ENCODE measurements at regions not wholly inside any gene's neighbourhood (a gene's known extent, or its start where the extent isn't known, plus 50 kb on each side); places are given as distances from the start of the nearest gene placed in this dataset.

DNA sequence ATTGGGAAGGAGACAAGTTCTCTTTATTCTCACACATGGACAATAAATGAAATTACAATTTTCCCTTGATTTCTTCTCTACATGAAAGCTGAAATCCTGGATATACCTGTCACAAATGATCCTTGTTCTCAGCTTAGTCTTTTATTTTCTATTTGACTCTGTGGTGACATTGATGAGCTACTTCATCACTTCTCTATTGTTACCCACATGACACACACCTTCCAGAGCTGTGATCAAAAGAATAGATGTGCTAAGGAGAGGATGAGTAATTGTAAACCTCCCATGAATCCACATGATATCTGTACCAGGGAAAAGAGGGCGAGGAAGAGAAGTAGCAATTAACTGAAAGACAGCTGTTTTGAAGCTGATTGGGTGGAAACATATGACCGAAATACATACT lies 102.0 kb downstream of the CAVIN4 start:
- Mint-ChIP-seq H3K36me3 (ENCODE audit: insufficient read depth) (no peaks in the 10 kb centered on the region), H3K27me3 (ENCODE audit: low read depth) (no peaks in the 10 kb centered on the region), H3K4me1 (ENCODE audit: low read depth) (no peaks in the 10 kb centered on the region), H3K4me3 (no peak overlapping the region), H3K9me3 (no peaks in the 10 kb centered on the region)
- no peak for DNase-seq
- no peak for ATAC-seq

DNA sequence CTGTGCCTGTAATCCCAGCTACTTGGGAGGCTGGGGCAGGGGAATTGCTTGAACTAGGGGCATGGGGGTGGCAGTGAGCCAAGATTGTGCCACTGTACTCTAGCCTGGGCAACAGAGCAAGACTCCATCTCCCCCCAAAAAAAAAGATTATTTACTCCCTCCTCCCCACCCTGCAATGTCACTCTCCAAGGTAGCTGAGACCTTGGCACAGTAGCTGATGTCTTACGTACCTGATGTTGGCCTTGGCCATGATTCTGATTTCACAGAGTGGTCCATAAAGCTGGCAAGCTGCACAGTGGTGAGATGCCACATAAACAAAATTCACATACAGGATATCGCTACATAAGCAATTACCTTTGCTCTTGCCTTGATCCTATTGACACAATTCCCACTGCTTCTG lies 108.5 kb downstream of the CAVIN4 start:
- Mint-ChIP-seq H3K4me1 (ENCODE audit: low read depth) (peaks cover 2% of the 10 kb centered on the region), H3K4me3 (no peak overlapping the region), H3K27me3 (ENCODE audit: low read depth) (peaks cover 13% of the 10 kb centered on the region), H3K36me3 (ENCODE audit: insufficient read depth) (no peaks in the 10 kb centered on the region), H3K9me3 (no peaks in the 10 kb centered on the region)
- no peak for ATAC-seq
- no peak for DNase-seq

GRCh38 chr9:100689635-100690034 lies 111.8 kb downstream of the CAVIN4 start:
- no peak for DNase-seq
- peak in 1 of 2 donors; percentile 34 for ATAC-seq
- peaks cover 2% of the 10 kb centered on the region for H3K4me1 Mint-ChIP-seq (ENCODE audit: low read depth)
- H3K36me3 Mint-ChIP-seq (ENCODE audit: insufficient read depth) = no peaks in the 10 kb centered on the region
- no peak overlapping the region for H3K4me3 Mint-ChIP-seq
- H3K9me3 Mint-ChIP-seq = no peaks in the 10 kb centered on the region
- H3K27me3 Mint-ChIP-seq (ENCODE audit: low read depth) = peaks cover 13% of the 10 kb centered on the region

DNA sequence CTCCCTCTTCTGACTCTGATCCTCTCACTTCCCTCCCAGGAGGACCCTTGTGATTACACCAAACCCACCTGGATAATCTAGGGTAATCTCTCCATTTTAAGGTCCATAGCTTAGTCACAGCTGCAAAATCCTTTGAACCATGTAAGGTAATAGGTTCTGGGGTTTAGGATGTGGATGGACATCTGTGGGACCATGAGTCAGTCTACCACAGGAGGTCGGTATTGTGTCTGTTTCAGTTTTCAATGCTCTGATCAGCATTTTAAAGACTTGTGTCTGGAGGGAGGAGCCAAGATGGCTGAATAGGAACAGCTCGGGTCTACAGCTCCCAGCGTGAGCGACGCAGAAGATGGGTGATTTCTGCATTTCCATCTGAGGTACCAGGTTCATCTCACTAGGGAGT lies 112.6 kb downstream of the CAVIN4 start:
- no peak for ATAC-seq

GRCh38 chr9:100697339-100697738 lies 119.5 kb downstream of the CAVIN4 start:
- no peak for DNase-seq
- Mint-ChIP-seq H3K27me3 (ENCODE audit: low read depth) (peaks cover 7% of the 10 kb centered on the region), H3K4me3 (no peak overlapping the region), H3K36me3 (ENCODE audit: insufficient read depth) (no peaks in the 10 kb centered on the region), H3K9me3 (no peaks in the 10 kb centered on the region), H3K4me1 (ENCODE audit: low read depth) (no peaks in the 10 kb centered on the region)
- no peak for ATAC-seq

More for the DNA sequence above, 112.6 kb downstream of the CAVIN4 start:
- H3K4me3 Mint-ChIP-seq = no peak overlapping the region
- no peak for DNase-seq
- H3K27me3 Mint-ChIP-seq (ENCODE audit: low read depth) = peaks cover 13% of the 10 kb centered on the region
- H3K9me3 Mint-ChIP-seq = no peaks in the 10 kb centered on the region
- peaks cover 2% of the 10 kb centered on the region for H3K4me1 Mint-ChIP-seq (ENCODE audit: low read depth)
- no peaks in the 10 kb centered on the region for H3K36me3 Mint-ChIP-seq (ENCODE audit: insufficient read depth)

- ATAC-seq (no peak), DNase-seq (no peak)
- H3K4me3 Mint-ChIP-seq = no peak overlapping the region
- H3K4me1 Mint-ChIP-seq (ENCODE audit: low read depth) = no peaks in the 10 kb centered on the region
- H3K36me3 Mint-ChIP-seq (ENCODE audit: insufficient read depth) = no peaks in the 10 kb centered on the region
- H3K27me3 Mint-ChIP-seq (ENCODE audit: low read depth) = peaks cover 7% of the 10 kb centered on the region
- no peaks in the 10 kb centered on the region for H3K9me3 Mint-ChIP-seq
These were observed 121.1 kb downstream of the CAVIN4 start for GRCh38 chr9:100698945-100699344.

DNA sequence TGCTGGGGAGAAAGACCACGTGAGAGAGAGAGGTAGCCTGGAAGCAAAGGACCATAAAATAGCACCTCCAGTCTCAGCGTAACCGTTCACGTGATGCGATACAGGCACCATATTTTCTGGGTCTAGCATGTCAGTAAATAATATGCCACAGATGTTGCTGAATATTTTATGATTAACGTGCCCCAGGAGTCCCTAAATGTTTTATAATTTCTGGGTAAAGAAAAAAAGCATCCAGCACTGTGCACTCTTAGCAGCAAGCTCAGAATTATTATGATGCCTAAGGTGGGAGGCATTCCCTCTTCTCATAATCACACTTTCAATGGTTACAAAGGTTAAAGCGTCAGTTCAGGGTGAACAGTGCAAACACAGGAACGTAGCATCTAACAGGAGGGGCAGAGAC lies 121.8 kb downstream of the CAVIN4 start:
- H3K4me1 Mint-ChIP-seq (ENCODE audit: low read depth) = no peaks in the 10 kb centered on the region
- DNase-seq (no peak), ATAC-seq (no peak)
- H3K9me3 Mint-ChIP-seq = no peaks in the 10 kb centered on the region
- H3K36me3 Mint-ChIP-seq (ENCODE audit: insufficient read depth) = no peaks in the 10 kb centered on the region
- H3K4me3 Mint-ChIP-seq = no peak overlapping the region
- H3K27me3 Mint-ChIP-seq (ENCODE audit: low read depth) = peaks cover 7% of the 10 kb centered on the region

- no peaks in the 10 kb centered on the region for H3K4me1 Mint-ChIP-seq (ENCODE audit: low read depth)
- peaks cover 7% of the 10 kb centered on the region for H3K27me3 Mint-ChIP-seq (ENCODE audit: low read depth)
- H3K4me3 Mint-ChIP-seq = no peak overlapping the region
- no peak for DNase-seq
- H3K36me3 Mint-ChIP-seq (ENCODE audit: insufficient read depth) = no peaks in the 10 kb centered on the region
- H3K9me3 Mint-ChIP-seq = no peaks in the 10 kb centered on the region
- ATAC-seq = no peak
These were observed 122.9 kb downstream of the CAVIN4 start for GRCh38 chr9:100700689-100701318.

DNA sequence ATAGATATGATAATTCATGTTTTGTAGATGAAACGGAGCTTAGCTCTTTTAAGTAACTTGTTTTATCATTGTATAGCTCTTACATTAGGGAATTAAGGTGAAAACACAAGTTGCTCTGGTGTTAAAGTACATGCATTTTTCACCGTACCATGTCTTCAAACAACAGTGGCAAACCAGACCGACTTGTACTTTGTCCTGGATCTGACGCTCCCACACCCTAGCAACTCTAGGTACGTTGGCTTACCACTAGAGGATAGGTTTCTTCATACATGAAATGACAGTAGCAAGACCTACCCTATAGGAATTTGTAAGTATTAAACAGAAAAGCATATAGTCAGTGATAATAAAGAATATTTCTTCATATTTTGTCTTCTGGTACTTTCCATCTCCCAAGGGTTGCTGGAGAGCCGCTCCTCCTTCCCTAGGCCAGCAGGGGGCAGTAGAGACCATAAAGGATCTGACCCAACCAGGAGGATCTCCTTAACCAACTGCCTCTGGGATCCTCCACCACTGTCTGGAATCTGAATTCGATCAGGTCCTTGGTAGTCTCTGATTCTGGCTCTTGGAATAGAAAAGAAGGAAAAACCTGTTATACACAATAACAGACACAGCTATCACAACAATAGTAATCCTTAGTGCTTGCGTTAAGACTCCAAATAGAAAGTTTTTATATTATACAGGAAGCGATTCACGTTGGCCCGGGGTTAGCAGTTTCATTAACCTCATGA lies 136.7 kb downstream of the CAVIN4 start:
- no peak for ATAC-seq
- peaks cover 9% of the 10 kb centered on the region for H3K9me3 Mint-ChIP-seq
- H3K27me3 Mint-ChIP-seq (ENCODE audit: low read depth) = peaks cover 2% of the 10 kb centered on the region
- no peak for DNase-seq
- no peaks in the 10 kb centered on the region for H3K4me1 Mint-ChIP-seq (ENCODE audit: low read depth)
- H3K36me3 Mint-ChIP-seq (ENCODE audit: insufficient read depth) = no peaks in the 10 kb centered on the region
- no peak overlapping the region for H3K4me3 Mint-ChIP-seq

DNA sequence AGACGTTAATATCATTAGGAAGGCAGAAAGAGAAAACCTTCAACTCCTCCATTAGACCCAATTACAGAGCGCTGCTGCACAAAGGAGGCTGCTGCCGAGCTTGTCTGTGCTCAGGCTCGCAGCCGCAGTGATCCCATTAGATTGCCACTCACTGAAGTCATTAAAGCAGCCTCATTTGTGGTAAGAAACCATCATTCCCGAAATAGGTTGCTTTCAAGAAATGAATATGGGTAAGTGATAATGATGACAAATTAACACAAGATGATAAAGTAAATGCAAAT lies 137.2 kb downstream of the CAVIN4 start:
- DNase-seq = no peak
- peaks cover 9% of the 10 kb centered on the region for H3K9me3 Mint-ChIP-seq
- no peak for ATAC-seq
- no peak overlapping the region for H3K4me3 Mint-ChIP-seq
- H3K27me3 Mint-ChIP-seq (ENCODE audit: low read depth) = peaks cover 2% of the 10 kb centered on the region
- no peaks in the 10 kb centered on the region for H3K36me3 Mint-ChIP-seq (ENCODE audit: insufficient read depth)
- H3K4me1 Mint-ChIP-seq (ENCODE audit: low read depth) = no peaks in the 10 kb centered on the region

GRCh38 chr9:100718717-100719116 lies 140.8 kb downstream of the CAVIN4 start:
- no peak for ATAC-seq
- no peaks in the 10 kb centered on the region for H3K4me1 Mint-ChIP-seq (ENCODE audit: low read depth)
- DNase-seq = no peak
- H3K4me3 Mint-ChIP-seq = no peak overlapping the region
- no peaks in the 10 kb centered on the region for H3K9me3 Mint-ChIP-seq
- H3K36me3 Mint-ChIP-seq (ENCODE audit: insufficient read depth) = no peaks in the 10 kb centered on the region
- H3K27me3 Mint-ChIP-seq (ENCODE audit: low read depth) = no peaks in the 10 kb centered on the region

DNA sequence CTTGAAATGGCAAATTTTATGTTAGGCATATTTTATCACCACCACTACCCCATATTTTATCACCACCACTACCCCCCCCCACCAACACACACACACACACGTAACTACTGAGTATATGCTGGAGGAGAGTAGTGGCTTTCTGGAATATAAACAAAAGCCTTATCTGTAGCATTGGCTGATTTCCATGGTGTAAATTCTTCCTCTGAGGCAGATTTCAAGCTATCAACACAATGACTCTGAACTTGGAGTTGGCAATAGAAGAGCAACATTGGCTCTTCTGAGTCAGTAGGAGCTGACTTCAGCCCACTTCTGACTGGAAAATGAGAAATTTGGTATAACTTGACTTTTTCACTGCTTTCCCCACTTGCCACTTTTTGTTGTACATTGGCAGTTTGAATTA lies 143.0 kb downstream of the CAVIN4 start:
- Mint-ChIP-seq H3K36me3 (ENCODE audit: insufficient read depth) (no peaks in the 10 kb centered on the region), H3K9me3 (no peaks in the 10 kb centered on the region), H3K27me3 (ENCODE audit: low read depth) (no peaks in the 10 kb centered on the region), H3K4me3 (no peak overlapping the region), H3K4me1 (ENCODE audit: low read depth) (no peaks in the 10 kb centered on the region)
- ATAC-seq = no peak
- no peak for DNase-seq

DNA sequence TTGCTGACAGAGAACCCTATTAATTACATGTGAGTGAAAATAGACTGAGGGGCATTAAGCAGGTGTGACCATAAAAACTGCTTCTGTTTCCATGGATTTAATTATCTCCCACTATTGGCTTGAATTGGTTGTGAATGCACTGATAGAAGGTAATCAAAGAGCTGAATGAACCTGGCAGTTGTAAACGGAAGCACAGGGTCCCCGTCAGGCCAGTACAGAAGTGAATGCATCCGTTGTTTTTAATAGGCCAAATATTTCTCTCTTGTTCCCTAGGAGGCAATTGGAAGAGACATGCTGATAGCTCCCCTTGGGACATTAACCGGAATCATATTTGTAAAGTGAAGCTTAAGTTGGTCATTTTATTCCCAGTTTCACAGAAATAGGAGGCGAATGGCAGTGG lies 147.0 kb downstream of the CAVIN4 start:
- ATAC-seq = no peak
- no peak for DNase-seq
- Mint-ChIP-seq H3K27me3 (ENCODE audit: low read depth) (no peaks in the 10 kb centered on the region), H3K4me1 (ENCODE audit: low read depth) (no peaks in the 10 kb centered on the region), H3K36me3 (ENCODE audit: insufficient read depth) (no peaks in the 10 kb centered on the region), H3K4me3 (no peak overlapping the region), H3K9me3 (no peaks in the 10 kb centered on the region)

GRCh38 chr9:100725371-100725770 lies 147.5 kb downstream of the CAVIN4 start:
- no peaks in the 10 kb centered on the region for H3K4me1 Mint-ChIP-seq (ENCODE audit: low read depth)
- no peak for ATAC-seq
- H3K4me3 Mint-ChIP-seq = no peak overlapping the region
- DNase-seq = no peak
- H3K36me3 Mint-ChIP-seq (ENCODE audit: insufficient read depth) = no peaks in the 10 kb centered on the region
- no peaks in the 10 kb centered on the region for H3K27me3 Mint-ChIP-seq (ENCODE audit: low read depth)
- H3K9me3 Mint-ChIP-seq = no peaks in the 10 kb centered on the region

DNA sequence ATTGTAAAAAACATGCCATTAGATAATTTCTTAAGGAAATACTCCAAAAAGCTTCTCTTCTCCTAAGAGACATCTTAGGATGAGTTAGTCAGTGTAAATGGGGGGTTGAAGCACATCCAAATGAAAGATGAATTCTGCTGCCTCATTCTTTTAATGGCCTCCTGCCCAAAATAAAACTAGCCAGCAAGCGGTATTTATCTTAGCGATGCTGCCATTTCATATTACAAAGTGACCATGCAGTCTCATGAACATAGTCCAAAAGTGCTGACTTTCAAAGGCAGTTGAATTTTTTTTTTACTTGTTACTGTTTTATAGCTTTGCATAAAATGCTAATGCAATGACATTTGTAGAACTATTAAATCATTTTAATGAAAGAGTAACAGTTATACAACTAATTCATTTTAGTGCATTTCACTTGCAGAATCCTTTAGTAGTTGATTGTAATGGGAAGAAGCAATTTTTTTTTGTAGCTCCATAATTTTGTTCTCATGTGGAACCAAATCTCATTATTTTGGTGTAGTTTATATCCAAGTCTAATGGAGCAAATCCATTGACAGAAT lies 151.5 kb downstream of the CAVIN4 start:
- Mint-ChIP-seq H3K36me3 (ENCODE audit: insufficient read depth) (no peaks in the 10 kb centered on the region), H3K27me3 (ENCODE audit: low read depth) (no peaks in the 10 kb centered on the region), H3K4me1 (ENCODE audit: low read depth) (no peaks in the 10 kb centered on the region), H3K9me3 (no peaks in the 10 kb centered on the region), H3K4me3 (no peak overlapping the region)
- ATAC-seq = no peak
- no peak for DNase-seq

Measured in activated T-cell treated with anti-CD3 and anti-CD28 coated beads, Interleukin-2, amount 50 U/mL, for 4 hours (primary cell).